Activated naive CD4-positive, alpha-beta T cell treated with Interleukin-2 at 50 U/mL for 16 hours (primary cell): ENCODE measurements at regions not wholly inside any gene's neighbourhood (a gene's known extent, or its start where the extent isn't known, plus 50 kb on each side); places are given as distances from the start of the nearest gene placed in this dataset.

Source experiments
- DNase-seq: peaks from one replicate; pipeline ENCODE4 v3.0.0-alpha.2; 2020

DNA sequence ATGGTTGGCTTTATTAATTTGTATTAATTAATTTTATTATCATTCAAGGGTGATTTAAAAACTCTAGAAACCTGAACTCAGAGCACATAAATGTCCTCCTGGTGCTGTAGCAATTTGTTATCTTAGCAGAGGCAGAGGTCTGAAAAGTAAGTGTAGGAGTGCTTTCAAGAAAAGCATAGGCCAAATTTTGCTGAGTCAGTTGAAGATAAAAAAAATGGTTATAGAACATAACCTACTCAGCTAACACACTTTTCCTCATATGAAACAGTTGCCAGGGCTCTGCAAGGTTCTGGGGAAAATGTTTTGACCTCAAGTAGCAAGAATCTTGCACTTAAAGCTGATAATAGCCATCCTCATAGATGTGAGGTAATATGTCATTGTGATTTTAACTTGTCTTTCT lies 53.5 kb upstream of the CHODL start:
- no peak for DNase-seq

DNA sequence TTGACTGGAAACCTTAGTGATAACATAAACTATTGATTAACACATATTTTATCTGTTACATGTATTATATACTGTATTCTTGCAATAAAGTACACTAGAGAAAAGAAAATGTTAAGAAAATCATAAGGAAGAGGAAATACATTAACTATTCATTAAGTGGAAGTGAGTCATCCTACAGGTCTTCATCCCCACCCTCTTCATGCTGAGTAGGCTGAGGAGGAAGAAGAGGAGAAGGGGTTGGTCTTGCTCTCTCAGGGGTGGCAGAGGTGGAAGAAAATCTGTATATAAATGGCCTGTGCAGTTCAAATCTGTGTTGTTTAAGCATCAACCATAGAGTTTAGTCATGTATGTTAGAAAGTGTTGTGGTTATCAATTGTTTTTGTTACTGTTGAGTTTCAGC lies 66.1 kb upstream of the CHODL start:
- no peak for DNase-seq

DNA sequence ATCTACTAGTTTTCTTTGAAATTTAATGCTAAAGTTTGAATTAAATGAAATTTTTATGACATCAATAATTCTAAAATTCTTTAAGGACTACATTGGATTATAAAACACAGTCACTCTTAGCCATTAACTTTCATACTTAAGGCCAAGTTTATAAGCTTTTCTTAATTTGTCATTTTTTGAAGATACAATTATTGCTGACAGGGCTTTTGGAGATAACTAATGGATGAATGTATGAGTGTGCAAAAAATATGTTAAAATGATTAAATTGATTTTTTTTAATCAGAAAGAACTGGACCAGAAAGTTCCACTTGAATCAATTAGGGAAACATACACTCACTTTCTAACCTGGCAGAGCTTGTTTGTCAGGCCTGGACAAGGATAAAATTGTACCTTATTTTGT lies 70.3 kb upstream of the CHODL start:
- DNase-seq: no peak

DNA sequence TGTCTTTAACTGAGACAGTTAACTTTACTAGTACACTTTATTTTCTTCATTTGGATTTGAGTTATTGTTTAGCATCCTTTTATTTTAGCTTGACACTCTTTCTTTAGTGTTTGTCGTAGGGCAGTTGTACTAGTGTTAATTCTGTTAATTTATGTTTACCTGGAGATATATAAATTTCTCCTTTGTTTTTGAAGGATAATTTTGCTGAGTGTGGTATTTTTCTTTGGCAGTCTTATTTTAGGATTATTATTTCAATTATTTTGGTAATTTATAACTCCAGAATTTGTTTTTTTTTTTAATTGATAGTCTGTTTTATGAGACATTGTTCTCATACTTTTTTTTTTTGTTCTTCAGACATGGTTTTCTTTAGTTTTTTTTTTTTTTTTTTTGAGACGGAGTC lies 73.8 kb upstream of the CHODL start:
- no peak for DNase-seq

DNA sequence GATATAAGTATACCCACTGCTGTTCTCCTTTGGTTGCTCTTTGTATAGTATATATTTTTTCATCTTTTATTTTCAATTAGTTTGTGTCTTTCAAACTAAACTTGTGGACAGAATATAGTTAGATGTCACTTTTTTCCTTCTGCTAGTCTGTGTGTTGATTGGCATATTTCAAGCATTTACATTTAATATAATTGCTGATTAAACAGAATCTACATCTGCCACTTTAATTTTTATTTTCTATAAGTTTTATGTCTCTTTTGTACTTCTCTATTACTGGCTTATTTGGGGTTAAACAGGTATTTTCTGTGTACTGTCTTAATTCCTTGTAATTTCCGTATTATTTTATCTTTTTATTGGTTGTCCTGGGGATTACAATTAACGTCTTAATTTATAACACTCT lies 74.4 kb upstream of the CHODL start:
- DNase-seq: no peak

DNA sequence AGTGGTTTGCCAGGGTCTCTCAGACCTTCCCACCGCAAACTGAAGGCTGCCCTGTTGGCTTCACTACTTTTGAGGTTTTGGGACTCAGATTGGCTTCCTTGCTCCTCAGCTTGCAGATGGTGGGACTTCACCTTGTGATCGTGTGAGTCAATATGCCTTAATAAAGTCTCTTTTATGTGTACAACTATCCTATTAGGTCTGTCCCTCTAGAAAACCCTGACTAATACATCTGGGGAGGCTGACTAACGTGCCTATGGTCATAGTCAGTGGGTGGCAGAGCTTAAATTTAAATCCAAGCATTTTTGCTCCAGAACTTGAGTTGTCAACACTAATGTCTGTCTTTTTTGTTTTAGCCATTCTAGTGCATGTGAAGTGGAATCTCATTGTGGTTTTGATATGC lies 76.5 kb upstream of the CHODL start:
- no peak for DNase-seq

DNA sequence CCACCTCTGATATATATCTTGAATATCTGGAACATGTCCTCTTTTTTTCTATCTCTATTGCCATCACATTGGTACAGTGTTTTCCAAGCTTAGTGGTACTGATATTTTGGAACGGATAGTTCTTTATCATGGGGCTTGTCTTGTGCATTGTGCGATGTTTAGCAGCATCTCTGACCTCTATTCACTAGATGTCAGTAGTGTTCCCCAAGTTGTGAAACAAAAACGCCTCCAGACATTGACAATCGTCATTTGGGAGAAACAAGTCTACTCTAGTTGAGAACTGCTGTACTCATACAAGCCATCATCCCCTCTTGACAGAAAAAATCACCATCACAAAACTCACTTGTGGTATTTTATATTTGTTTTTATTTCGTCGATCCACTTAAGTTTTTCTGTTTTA lies 79.7 kb upstream of the CHODL start:
- DNase-seq: no peak

DNA sequence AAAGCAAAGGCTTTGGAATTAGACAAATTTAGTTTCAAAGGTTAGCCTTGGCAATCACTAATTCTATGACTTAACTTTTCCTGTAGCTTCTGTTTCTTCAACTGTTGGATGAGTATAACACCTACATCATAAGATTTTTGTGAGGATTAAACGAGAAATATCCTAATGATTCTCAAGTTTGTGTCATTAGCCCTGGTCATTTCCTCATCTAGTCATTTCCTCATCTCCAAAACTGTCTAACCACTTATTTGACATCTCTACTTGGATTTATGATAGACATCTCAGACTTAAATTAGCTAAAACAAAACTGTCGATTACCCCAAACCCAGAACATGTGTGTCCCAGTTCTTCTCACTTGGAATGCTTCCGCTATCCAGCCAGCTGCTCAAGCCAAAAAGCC lies 80.2 kb upstream of the CHODL start:
- no peak for DNase-seq

DNA sequence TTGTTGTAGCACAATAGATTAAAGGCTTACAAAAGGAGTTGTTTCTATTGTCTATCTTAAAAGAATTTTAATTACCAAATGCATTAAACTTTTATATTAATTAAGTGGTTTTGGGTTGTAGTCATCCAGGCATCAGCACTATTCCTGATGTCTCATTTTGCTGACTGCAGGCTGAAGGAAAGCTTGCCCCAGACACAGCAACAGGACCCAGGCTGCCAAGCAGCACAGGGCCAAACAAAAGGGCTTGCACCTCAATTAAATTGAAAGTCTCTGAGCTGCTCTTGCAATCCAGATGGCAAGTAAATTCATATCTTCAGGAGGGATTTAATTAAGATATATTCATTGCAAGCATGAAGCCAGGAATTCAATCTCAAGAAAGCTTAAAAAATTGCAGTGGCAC lies 80.7 kb upstream of the CHODL start:
- no peak for DNase-seq

DNA sequence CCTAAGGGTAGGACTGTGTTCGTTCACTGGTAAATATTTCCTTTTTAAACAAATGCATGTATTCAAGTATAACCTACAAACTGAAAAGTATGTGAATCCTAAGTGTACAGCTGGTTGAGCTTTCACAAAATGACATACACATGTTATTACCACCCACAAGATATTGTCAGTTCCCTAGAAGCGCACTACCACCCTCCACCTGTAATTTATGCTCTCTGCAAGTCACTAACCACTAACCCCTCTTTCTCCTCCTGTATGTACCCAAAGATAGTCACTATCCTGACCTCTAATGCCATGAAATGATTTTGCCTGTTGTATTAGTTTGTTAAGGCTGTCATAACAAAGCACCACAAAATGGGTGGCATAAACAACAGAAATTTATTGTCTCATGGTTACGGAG lies 82.8 kb upstream of the CHODL start:
- DNase-seq: no peak

DNA sequence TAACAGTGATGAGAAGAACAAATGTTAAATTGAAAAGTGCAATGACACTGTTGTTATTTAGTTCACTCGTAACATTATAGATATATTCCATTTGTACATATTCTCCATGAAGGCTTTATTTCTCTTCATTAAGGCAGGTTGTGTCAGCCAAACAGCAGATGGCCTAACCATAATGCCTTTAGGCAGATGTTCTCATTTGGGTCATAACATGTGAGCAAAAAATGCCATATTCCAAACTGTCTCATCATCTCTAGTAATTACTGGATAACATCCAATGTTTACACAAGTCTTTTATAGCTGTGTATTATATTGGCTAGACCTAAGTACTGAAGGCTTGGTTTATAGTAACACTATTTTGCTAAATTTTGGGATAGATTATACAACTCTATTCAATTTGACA lies 87.2 kb upstream of the CHODL start:
- DNase-seq: no peak

DNA sequence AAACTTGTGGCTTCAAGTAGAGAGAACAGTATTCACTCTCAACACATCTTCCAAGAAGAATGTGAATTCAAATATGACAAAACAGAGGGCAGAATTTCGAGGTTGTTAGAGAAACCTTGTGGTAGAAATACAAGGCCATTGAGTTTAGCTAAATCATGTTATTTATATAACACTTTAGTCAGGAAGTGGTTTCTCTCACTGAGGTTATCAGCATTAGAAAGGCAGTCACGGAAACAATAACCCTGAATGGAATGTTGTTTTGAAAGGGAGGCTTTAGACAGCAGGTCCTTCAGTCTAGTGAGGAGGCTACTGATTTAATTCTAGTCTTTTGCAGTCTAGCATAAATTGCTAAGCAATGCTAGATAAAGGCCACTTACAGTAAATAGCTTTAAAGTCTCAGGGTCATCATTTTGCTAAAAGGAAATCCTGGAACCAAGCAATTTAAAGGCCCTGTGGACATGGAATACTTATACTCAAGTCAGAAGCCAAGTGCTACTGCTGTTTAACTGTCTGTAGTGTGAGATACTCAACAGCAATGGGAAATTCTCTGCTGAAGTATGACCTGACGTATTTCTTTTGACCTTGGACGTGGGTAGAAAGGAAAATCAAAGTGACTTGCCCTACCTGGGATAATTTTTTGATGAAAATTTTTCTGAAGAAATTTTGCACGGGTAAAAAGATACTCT lies 89.0 kb upstream of the CHODL start:
- DNase-seq: no peak

DNA sequence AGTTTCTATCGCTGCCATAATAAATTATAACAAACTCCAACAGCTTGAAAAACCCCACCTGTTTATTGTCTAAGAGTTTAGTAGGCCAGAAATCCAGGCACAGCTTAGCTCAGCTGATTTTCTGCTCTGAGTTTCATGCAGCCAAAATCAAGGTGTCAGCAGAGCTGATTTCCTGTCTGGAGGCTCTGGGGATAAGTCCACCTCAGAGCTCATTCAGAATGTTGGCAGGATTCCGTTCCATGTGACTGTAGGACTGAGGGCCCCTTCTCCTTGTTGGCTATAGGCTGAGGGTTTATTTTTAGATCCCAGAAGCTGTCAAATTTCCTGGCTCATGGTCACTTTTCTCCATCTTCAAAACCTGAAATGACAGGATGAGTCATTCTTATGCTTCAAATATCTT lies 91.6 kb upstream of the CHODL start:
- DNase-seq: no peak

DNA sequence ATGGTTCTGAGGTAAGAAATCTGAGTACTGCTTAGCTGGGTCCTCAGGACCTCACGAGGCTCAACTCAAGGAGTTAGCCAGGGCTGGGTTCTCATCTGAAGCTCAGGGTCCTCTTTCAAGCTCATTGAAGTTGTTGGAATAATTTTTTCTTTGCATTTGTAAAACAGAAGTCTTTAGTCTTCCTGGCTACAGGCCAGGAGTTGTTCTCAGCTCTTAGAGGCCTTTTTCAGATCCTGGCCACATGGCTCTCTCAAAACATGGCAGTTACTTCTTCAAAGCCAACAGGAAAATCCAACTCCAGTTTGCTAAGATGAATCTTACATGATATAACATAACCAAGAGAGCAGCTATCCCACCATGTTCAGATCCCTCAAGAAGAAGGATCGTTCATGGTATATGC lies 92.3 kb upstream of the CHODL start:
- no peak for DNase-seq

DNA sequence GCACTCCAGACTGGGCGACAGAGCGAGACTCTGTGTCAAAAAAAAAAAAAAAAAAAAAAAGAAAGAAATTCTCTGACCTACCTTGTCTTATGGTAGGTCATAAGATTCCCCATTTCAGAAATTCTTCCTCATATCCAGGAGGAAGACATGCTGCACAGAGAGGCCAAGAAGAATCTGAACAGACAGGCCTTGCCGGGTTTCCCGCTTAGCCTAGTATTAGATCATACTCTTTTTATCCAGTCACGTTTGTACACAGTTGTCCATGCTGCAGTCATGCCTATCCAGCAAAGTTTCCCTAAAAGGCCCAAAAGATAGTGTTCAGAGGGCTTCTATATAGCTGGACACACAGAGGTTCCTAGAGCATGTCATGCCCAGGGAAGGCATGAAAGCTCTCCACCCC lies 93.6 kb upstream of the CHODL start:
- DNase-seq: no peak

DNA sequence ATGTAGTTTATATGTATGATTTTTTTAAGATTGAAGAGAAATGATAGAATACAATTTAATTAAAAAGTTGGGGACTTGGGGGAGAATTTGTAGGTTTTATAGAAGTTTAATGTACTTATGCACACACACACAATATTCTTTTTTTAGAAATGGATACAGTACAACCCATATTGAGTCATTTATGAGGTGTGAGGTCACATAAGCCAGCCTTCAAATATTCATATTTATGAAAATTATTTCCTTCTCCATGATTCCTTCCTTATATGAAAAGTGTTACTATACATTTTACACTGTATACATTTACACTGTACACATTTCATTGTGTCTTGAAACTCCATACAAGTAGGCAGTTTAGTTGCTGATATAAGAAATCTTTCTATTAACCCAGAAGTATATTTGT lies 96.2 kb upstream of the CHODL start:
- DNase-seq: no peak

DNA sequence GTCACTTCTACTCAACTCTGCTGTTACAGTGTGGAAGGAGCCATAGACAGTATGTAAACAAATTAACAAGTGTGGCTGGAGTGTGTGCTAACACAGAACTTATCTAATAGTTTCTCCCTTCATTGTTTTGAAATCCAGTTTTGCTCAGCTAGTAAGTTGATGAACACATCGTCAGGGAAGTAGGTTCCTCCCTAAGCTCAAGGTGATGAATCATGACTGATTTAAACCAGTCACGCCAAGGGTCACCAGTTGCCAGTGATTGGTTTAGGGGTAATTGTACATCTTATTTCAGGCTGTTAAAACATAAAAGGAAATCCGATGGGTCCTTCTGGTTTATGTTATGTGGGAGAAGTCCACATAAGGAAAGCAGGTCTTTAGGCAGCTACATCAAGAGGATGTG lies 97.0 kb upstream of the CHODL start:
- no peak for DNase-seq

DNA sequence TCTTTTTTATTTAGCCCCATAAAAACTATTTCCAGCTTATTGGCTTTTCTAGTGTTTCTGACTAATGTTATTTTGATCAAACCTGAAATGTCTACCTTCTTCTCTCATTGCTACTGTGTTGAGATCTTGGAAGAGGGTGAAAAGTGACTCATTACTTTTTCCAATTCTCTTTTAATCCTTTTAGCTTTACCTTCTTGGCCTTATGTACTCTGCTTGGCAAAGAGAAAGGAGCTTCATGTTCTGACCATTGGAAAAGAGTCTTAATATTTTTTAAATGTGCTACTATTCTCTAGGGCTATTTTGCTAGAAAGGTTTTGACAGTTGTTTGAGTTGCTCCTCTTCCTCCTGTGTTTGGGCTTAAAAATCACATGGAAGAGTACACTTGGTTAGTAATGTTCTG lies 97.8 kb upstream of the CHODL start:
- no peak for DNase-seq

DNA sequence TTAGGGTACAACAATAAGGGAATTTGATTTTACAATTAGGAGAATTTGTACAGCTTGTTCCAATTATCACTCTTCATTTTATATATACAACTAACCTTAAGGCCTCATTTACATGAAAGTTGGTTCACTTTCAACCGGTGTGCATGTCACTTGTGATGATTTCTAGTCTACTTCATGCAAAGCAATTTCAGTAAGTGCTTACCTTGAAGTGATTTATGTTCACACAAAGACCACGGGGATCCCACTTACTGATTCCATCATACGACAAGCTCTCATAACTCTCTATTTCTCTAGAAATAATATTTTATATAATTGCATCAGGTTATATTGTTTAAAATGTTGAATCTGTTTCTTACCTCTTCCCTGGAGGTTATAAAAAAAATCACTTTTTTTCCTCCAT lies 100.3 kb upstream of the CHODL start:
- no peak for DNase-seq

DNA sequence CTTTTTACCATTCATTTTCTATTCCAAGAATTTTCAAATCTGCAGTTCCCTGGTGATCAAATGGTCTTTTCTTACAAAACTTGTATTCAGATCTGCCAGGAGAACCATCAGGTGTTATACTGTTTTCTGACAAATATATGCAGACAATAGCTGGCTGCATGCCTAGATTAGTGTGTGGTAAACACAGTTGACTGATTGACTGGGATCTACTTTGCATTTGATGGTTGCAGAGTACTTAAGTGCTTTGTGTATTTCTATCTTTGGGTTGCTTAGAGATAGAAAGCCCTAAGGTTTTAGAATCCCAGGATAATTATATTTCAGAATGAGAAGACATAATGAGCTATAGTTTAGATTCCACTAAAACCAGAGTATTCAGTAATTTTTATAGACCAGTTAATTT lies 102.0 kb upstream of the CHODL start:
- DNase-seq: no peak

DNA sequence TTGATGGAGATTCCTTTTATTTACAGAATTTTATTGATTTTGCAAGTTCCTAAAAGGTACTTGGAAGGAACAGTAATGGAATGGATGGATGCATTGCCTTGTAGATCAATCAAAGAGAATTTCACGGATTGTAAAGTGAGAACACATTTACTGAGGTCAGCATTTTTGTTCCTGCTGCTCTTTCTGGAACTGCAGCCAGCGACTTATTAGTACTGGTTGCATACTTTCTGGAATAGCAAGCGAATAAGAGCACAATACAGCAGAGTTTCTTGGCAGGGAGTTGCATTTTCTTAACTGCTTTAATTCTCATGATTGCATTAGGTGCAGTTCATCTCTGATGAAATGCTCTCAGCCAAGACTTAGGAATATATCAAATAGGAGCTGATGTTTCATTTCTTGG lies 106.1 kb upstream of the CHODL start:
- DNase-seq: no peak

DNA sequence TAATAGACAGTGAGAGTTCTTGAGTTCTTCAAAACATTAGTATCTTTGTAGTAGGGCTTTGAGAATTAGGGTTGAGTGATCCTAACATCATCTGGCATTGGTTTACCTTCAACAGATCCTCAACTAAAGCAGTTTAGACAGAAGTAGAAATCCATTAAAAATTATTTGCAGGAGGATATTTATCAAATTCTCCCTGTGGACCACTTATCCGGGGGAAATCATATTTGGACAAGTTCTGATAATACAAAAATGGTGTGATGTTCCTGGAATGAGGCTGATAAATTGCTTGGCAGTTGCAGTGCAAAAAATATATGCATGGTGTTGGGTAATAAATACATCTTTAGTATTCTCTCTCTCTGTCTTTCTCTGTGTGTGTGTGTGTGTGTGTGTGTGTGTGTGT lies 115.1 kb upstream of the CHODL start:
- no peak for DNase-seq

DNA sequence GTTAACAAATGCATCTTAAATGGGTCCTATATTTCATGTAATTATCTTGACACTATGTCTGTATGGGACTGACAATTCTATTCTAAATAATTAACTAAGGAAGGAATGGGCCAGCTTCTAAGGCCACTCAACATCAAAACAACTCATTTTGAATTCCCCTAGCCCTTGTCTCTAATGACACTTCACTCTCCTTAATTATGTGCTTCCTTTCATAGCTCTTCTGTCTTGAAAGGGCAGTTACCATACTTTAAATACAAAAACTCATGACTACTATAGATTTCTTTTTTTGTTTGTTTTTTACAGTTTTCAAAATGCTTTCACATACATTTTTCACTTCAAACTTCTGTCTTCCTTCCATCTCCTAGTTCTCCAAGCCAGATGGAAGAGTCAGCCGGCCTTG lies 126.1 kb upstream of the CHODL start:
- no peak for DNase-seq

DNA sequence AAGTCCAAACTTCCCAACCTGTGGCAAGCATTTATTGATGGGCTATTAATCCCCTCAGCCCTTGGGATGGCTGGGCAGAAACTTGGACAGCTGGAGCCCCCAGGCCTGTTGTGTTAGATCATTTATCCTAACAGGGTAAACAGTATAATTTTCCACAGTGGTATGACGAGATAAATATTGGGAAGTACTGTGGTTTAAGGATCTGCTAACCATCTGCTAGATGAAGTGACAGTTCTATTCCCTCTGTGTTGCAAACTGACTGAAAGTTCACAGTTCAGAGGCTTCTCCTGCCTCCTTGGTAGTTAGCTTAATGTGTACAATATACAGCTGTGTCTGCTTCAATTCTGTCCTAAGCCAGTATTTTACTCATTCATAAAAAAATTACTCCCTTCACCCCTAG lies 127.5 kb upstream of the CHODL start:
- no peak for DNase-seq

DNA sequence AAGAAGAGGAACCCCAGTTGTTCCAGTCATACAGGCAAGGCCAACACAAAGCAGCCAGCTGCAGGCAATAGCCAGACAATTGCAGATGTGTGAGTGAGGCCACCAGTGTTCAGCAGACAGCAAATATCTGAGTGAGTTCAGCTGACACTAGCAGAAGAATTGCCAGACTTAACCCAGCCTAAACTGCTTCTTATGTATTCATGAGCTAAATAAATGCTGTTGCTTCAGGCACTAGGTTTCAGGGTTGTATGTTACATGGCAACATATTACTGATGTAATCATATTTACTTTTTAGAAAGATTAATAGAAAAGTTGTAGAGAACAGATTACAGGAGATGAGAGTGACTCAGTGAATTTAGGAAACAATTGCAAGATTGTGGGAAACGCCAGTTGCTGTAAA lies 129.8 kb upstream of the CHODL start:
- no peak for DNase-seq

DNA sequence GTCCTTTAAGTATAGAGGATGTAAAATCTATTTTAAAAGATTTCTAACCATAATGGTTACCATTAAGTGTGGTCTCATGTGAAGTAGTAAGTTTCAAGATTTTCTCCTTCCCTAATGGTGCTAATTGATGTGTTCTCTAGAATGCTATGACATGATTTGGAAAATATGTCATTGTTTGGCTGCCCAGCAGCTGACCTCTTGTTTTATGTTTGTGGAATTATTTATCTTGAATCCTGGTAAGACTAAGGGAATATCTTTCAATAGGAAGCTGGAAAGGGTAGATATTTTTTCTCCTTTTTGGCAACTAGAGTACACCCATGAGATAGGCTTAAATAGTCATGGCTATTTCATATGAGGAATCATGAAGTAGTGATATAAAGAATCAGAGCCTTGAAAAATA lies 139.8 kb upstream of the CHODL start:
- DNase-seq: no peak
